ELR (cell line): ENCODE measurements at regions not wholly inside any gene's neighbourhood (a gene's known extent, or its start where the extent isn't known, plus 50 kb on each side); places are given as distances from the start of the nearest gene placed in this dataset.

Experiments used
- DNase-seq: peaks from one replicate; pipeline ENCODE4 v3.0.0-alpha.2; 2015; ENCODE audit warnings: low read depth

- no peak for DNase-seq
Observed at GRCh38 chr2:12589802-12590320, 126.9 kb upstream of the TRIB2 start.

GRCh38 chr2:12592296-12592695, 124.4 kb upstream of the TRIB2 start:
- no peak for DNase-seq

DNA sequence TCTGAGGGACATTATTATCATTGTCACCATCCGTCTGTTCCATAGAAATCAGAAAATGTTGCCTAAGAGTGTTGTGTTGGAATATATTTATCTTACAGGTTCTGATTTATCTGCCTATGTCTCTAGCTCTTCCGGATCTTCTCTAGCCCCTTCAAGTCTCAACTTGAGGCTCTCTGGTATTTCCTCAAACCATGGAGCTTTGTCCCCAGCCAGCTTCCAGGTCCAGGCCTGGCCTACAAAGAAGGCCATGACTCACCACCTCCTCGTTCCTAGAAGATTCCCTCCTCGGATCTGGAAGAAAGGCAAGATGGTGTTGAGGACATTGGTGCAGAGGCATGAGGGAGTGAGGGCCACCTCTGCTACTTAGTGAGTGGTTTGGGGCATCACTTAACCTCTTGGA, 122.1 kb upstream of the TRIB2 start:
- no peak for DNase-seq

DNA sequence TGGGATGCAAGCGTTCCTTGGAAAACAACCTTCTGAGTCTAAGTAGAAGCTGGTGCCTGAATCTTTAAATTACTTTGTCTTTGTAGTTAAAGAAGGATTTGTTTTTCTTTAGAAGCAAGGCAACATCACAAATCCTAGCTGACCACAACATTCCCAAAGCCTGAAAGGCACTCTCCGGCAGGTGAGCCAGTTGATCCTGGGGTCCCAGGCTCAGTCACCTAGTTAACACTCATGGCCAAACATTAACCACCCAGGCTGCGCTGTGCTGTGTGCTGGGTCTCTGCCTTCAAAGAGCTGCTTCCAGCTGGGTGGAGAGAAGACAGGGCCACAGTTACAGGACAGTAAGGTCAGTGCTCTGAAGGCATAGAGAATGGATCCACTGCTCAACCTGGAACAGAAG, 120.0 kb upstream of the TRIB2 start:
- DNase-seq = no peak

- no peak for DNase-seq
Observed at GRCh38 chr2:12597610-12598009, 119.1 kb upstream of the TRIB2 start.

DNA sequence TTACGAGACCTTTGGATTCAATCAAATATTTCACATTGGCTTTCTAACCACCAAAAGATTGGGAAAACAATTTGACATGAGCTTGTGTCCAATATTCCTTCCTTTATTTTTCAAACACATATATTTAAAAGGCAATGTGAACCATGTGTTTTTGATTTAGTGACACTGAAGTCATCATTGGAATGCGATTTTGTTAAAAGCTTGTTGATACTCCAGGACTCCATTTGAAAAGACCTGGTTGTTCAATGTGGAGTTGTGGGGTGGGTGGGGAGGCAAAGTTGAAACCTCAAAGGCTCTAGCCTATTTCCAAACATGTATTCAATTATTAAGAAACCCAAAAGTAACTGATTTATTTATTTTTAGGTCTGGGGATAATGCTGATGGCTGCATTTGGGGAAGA, 114.1 kb upstream of the TRIB2 start:
- DNase-seq = no peak

DNA sequence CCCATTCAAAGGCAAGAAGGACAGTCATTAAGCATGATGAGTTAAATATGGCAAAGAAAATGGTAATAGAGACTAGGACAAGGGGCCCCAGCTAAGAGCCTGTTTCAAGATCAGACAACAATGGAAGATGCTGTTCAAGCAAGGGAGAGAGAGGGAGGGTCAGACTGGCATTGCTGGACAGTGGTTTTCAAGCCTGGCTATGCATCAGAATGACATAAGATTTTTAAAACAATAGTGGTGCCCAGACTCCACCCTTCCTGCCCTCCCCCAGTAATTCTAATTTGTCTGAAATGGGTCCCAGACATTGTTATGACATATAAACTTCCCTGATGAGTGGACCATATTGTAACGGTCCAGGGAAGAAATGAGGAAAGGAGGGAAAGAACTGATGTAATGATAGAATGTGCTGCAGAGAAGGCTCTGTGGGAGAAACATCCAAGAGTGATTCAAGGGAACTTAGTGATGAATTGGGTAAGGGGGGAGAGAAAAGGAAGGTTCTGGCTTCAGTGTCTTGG, 112.9 kb upstream of the TRIB2 start:
- DNase-seq = no peak

DNA sequence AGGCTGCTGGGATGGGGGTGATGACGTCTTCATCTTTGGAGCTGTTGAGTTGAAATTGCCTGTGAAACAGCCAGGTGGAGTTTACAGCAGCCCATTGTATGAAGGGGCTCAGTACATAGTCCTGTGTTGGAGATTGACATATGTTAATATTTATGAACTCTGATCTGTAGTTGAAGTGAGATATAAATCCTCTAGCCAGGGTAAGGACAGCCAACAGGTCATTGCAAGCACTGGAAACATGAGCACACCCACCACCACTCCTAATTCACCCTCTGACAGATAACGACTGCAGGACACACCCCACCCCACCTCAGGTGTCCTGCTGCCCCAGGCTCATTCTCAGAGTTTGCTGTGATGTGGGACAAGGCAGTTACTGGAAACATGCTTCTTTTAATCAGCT, 112.4 kb upstream of the TRIB2 start:
- no peak for DNase-seq

DNA sequence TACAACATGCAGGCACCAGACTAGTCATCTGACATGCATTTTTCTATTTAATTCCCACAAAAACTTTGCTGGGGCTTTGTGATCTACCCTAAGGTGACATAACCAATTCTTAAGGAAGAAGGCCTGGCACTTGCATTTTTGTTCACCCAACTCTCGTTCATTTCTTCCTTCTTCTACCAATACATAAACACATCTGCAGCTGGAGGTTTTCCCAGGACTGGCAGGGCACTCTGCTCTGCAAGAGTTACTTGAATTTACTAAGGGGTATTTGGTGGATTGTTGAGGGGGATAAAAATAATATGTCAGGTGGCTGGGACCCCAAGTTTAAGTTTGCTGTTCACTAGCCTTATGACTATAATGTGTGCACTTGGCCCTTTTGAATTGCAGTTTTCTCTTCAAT, 111.4 kb upstream of the TRIB2 start:
- DNase-seq = no peak

- DNase-seq = no peak
Observed at GRCh38 chr2:12605936-12606335, 110.8 kb upstream of the TRIB2 start.

DNA sequence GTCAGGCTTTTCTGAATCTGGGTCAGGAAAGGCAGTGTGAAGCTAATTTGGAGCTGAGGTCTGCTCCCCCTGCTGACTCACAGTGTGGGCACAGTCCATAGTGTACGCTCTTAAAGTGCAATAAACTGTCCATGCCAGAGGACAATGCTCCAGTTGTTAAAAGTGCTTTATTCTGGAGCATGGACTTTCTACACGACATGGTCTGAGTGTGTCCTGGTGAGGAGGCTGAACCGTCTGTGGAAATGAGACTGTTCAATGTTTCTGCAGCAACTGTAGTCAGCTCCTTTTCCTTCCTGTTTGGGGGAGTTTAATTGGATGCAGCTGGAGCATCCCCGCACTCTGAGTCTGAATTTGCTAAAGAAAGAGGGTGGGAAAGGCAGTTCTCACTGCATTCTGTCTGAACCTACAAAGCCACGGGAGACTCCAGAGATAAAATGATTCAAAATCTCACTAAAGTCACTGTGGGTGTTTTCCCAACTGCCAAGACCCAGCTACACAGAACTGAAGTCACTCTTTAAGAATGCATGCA, 110.2 kb upstream of the TRIB2 start:
- peak; percentile 41 for DNase-seq

- DNase-seq = peak; percentile 72
Observed at GRCh38 chr2:12607971-12608370, 108.8 kb upstream of the TRIB2 start.

DNA sequence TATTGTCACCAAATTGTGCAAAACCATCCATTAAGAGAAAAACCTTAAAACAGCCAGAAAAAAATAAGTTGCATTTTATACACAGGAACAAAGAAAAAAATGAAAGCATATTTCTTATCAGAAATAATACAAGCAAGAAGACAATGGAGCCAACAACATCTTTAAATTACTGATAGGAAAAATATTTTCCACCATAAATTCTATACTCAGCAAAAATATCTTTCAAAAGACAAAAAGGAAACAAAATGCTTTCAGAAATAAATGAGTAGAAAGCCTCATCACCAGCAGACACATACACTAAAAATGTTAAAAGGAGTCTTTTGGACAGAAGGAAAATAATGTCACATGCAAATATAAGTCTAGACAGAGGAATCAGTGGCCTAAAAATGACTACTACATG, 106.4 kb upstream of the TRIB2 start:
- no peak for DNase-seq

- DNase-seq = no peak
Observed at GRCh38 chr2:12612168-12612567, 104.6 kb upstream of the TRIB2 start.

- no peak for DNase-seq
Observed at GRCh38 chr2:12612671-12613070, 104.1 kb upstream of the TRIB2 start.

- no peak for DNase-seq
Observed at GRCh38 chr2:12613137-12613835, 103.5 kb upstream of the TRIB2 start.

- no peak for DNase-seq
Observed at GRCh38 chr2:12615509-12615908, 101.2 kb upstream of the TRIB2 start.

DNA sequence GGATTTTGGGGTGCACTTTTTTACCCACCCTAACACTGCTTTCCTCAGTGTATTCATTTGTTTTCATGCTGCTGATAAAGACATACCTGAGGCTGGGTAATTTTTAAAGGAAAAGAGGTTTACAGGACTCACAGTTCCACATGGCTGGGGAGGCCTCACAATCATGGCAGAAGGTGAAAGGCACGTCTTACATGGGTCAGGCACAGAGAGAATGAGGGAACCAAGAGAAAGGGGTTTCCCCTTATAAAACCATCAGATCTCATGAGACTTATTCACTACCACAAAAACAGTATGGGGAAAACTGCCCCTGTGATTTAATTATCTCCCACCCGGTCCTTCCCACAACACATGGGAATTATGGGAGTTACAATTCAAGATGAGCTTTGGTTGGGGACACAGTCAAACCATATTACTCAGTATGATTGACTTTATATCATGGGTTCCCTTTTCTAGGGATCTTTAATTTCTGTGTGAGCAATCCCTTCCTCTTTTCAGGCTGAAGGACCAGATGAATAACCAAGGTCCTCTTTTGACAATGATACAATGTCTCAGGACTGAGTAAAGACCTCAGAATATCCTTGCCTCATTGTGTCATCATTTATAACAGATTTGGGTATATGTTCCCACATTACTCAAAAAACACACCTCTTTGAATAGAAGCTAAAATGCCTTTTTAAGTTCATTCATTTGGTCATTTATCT, 100.1 kb upstream of the TRIB2 start:
- no peak for DNase-seq

GRCh38 chr2:12617366-12617765, 99.4 kb upstream of the TRIB2 start:
- DNase-seq = no peak

DNA sequence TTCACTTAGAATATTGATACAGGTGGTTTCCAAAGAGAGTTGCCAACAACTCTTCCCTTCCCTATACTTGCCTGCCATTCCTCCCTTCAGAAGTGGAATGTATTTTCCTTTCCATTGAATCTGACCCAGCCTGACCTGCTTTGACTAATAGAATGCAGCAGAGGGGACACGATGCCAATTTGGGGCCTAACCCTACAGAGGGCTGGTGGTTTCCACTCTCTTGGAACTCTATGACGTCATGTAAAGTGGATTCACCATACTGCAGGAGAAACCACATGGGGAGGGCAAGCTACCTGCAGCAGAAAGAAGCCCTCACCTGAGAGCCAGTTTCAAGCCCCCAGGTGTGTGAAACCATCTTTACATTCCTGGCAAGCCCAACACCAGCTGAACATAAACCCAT, 98.9 kb upstream of the TRIB2 start:
- no peak for DNase-seq

- DNase-seq = no peak
Observed at GRCh38 chr2:12618576-12618975, 98.2 kb upstream of the TRIB2 start.

GRCh38 chr2:12619975-12620374, 96.8 kb upstream of the TRIB2 start:
- peak; percentile 54 for DNase-seq

DNA sequence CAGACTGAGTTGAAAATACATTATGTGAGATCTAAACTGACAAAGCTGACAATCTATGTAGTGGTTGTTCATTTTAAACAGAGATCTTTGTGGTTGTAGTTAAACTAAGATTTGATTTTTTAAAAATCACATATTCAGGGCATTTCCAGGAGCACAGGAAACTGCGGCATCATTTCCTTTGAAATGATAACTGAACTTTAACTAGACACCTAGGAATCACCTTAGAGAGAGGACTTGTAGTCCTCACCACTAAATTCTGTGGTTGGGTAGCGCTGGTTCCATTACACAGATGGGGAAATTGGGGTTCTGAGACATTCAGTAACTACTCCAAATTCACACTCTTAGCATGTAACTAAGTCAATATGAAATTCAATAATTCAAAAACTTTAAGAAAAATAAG, 96.0 kb upstream of the TRIB2 start:
- no peak for DNase-seq
